ENCODE measurements at regions not wholly inside any gene's neighbourhood (a gene's known extent, or its start where the extent isn't known, plus 50 kb on each side); places are given as distances from the start of the nearest gene placed in this dataset.

GRCh38 chr12:90000721-90001120 lies 292.1 kb upstream of the ATP2B1 start:
- TF ChIP-seq EP300 (IDR thresholded peaks at IDR 0.05) (no peak), POLR2A (IDR thresholded peaks at IDR 0.05) (no peak)

Measured in sigmoid colon (tissue), 4 donors.